IPS DF 6.9 (cell line): ENCODE measurements at regions not wholly inside any gene's neighbourhood (a gene's known extent, or its start where the extent isn't known, plus 50 kb on each side); places are given as distances from the start of the nearest gene placed in this dataset.

ENCODE experiments used
- DNase-seq: peaks from one replicate; pipeline ENCODE4 v3.0.0-alpha.2; 2013; ENCODE audit warnings: low read depth, low spot score
- H3K27ac ChIP-seq: one replicate; pipeline ENCODE4 v1.5.1; 2013; ENCODE audit warnings: low read length, control low read depth
- H3K27me3 ChIP-seq: 2 replicates; pipeline ENCODE4 v1.6.1; 2013; ENCODE audit warnings: mild to moderate bottlenecking, low read length; ENCODE audit not compliant: control insufficient read depth, insufficient read depth
- H3K36me3 ChIP-seq: 2 replicates; pipeline ENCODE4 v1.6.1; 2013; ENCODE audit warnings: low read length; ENCODE audit not compliant: control insufficient read depth, insufficient read depth
- H3K4me1 ChIP-seq: 2 replicates; pipeline ENCODE4 v1.6.1; 2013; ENCODE audit warnings: low read length; ENCODE audit not compliant: control insufficient read depth, insufficient read depth
- H3K4me3 ChIP-seq: 2 replicates; pipeline ENCODE4 v1.5.1; 2013; ENCODE audit warnings: mild to moderate bottlenecking, low read length
- H3K9me3 ChIP-seq: 2 replicates; pipeline ENCODE4 v1.6.1; 2013; ENCODE audit warnings: low read length, inconsistent platforms; ENCODE audit not compliant: control insufficient read depth, insufficient read depth
- WGBS: extraction: QIAGEN DNeasy Blood & Tissue Kit; methylation state at CpG from one replicate; pipeline ENCODE4 v1.1.7; 2013; ENCODE audit warnings: mixed read lengths, missing lambda C conversion rate; ENCODE audit not compliant: insufficient read length, insufficient coverage; 5-methylcytosine and 5-hydroxymethylcytosine counted together

DNA sequence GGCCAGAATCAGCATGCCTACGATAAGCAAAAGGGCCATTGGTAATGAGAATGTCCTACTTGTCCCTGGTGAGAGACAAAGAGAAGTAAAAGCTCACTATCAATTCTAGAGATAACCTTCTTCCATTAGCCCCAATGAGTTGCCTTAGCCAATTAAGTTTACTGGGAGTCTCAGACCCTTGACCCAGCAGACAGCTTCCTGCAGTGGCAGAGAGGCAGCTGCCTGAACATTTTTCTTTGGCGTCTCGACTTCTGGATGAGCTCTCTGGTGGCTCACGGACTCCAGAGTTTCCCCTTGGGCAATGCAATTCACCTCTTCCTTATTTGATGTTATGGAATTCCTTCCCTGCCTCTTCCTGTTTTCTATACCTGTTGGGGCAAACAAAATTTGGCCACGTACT, 1034.4 kb downstream of the NAALADL2 start:
- no peaks in the 10 kb centered on the region for H3K4me1 ChIP-seq
- no peak overlapping the region for H3K27ac ChIP-seq
- H3K36me3 ChIP-seq = no peaks in the 10 kb centered on the region
- H3K4me3 ChIP-seq = no peak overlapping the region
- DNase-seq = no peak
- H3K9me3 ChIP-seq = no peaks in the 10 kb centered on the region
- no peaks in the 10 kb centered on the region for H3K27me3 ChIP-seq
- WGBS = no CpG with 5 or more reads among the region's 5 CpGs

DNA sequence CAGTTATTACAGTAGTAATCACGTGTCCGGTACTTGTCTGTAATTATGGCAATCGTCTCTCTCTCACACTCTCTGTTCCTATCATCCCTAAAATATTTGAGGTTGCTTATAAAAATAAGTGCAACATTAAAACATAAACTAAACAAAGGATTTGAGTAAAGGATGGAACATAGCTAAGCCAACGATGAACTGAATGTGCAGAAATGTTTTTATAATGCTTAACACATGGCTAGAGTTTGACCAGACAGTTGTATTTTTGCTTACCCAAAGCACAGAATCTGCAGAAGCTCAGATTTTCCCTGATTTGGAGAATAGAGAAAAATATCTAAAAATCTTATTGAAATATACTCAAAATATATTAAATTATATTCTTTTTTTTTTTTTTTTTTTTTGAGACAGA, 1030.9 kb downstream of the NAALADL2 start:
- Histone ChIP-seq H3K36me3 (no peaks in the 10 kb centered on the region), H3K27ac (no peak overlapping the region), H3K4me1 (no peaks in the 10 kb centered on the region), H3K4me3 (no peak overlapping the region), H3K9me3 (no peaks in the 10 kb centered on the region), H3K27me3 (no peaks in the 10 kb centered on the region)
- WGBS = no CpG with 5 or more reads among the region's 4 CpGs
- no peak for DNase-seq

DNA sequence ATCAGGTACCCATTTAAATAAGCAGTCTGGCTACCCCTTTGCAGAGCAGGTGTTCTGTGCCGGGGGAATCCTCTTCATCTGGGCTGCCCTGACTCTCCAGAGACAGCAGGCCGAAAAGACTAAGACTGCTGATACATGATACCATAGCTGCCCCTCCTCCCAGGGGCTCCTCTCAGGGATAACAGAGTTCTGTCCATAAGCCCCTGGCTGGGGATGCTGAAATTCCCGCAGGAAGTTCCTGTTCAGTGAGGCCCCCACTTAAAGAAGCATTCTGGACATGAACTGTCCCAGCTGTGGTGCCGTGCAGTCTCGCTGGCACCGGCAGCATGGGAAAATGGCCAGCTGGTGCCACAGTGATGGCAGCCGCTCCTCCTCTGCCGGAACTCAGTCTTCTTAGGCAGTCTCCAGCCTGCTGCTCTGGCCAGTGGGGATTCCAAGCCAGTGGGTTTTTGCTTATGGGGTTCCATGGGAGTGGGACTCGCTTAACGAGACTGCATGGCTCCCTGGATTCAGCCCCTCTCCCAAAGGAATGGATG, 1026.2 kb downstream of the NAALADL2 start:
- WGBS = no CpG with 5 or more reads among the region's 10 CpGs
- H3K4me3 ChIP-seq = no peak overlapping the region
- H3K9me3 ChIP-seq = no peaks in the 10 kb centered on the region
- no peaks in the 10 kb centered on the region for H3K36me3 ChIP-seq
- no peak overlapping the region for H3K27ac ChIP-seq
- DNase-seq = no peak
- no peaks in the 10 kb centered on the region for H3K4me1 ChIP-seq
- no peaks in the 10 kb centered on the region for H3K27me3 ChIP-seq

DNA sequence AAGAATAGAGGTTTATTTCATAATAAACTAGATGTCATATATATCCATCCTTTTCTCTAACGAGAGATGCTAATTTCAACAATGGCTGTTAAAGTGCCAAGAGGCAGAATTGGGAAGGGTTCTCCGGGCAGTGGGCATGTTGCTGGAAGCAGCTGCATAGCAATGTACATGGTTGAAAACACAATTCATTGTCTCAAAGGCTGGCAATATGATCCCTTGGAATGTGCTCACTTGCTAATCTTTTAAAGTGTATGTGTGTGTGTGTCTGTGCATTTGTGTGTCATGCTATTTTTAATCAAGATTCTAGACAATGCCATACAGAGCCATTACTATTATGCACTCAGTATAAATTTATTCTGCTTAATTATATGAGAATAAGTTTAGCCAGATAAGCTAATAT, 1020.3 kb downstream of the NAALADL2 start:
- WGBS = no CpG with 5 or more reads among the region's 2 CpGs

DNA sequence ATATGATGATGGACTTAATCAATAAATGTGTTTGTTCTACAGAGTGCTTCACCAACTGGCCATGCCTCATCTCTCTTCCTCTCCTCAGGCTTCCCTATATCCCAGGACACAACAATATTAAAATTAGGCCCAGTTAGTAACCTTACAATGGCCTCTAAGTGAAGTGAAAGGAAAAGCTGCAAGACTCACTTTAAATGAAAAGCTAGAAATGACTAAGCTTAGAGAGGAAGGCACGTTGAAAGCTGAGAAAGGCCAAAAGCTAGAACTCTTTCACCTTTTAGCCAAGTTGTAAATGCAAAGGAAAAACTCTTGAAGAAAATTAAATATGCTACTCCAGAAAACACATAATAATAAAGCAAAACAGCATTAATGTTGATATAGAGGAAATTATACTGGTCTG, 1010.3 kb downstream of the NAALADL2 start:
- no peak for DNase-seq
- no CpG with 5 or more reads among the region's 1 CpG for WGBS
- H3K27ac ChIP-seq = no peak overlapping the region
- H3K9me3 ChIP-seq = no peaks in the 10 kb centered on the region
- no peaks in the 10 kb centered on the region for H3K36me3 ChIP-seq
- H3K4me1 ChIP-seq = no peaks in the 10 kb centered on the region
- no peaks in the 10 kb centered on the region for H3K27me3 ChIP-seq
- H3K4me3 ChIP-seq = no peak overlapping the region

More for the DNA sequence above, 1020.3 kb downstream of the NAALADL2 start:
- Histone ChIP-seq H3K4me3 (no peak overlapping the region), H3K27ac (no peak overlapping the region), H3K9me3 (no peaks in the 10 kb centered on the region), H3K4me1 (no peaks in the 10 kb centered on the region), H3K27me3 (no peaks in the 10 kb centered on the region), H3K36me3 (no peaks in the 10 kb centered on the region)
- DNase-seq = no peak

DNA sequence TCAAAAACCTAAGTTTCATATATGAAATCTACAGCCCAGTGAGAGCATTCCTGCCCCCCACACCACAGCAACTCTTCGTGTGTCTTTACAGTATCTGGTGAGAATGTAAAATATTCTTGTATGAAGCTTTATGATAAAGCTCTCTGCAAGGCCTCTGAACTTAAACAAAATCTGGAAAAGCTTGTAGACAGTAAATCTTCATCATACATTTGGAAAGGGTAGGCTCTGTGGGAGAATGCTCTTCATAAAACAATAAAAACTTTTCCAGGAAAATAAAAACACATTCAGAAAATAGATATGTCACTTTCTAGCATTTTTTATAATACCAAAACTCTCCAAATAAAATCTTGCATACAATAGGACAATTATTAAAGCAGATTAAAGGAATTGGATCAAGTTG, 1009.5 kb downstream of the NAALADL2 start:
- no peaks in the 10 kb centered on the region for H3K36me3 ChIP-seq
- H3K27ac ChIP-seq = no peak overlapping the region
- H3K4me1 ChIP-seq = no peaks in the 10 kb centered on the region
- no peaks in the 10 kb centered on the region for H3K27me3 ChIP-seq
- H3K4me3 ChIP-seq = no peak overlapping the region
- no peaks in the 10 kb centered on the region for H3K9me3 ChIP-seq
- no CpG with 5 or more reads among the region's 1 CpG for WGBS
- DNase-seq = no peak

DNA sequence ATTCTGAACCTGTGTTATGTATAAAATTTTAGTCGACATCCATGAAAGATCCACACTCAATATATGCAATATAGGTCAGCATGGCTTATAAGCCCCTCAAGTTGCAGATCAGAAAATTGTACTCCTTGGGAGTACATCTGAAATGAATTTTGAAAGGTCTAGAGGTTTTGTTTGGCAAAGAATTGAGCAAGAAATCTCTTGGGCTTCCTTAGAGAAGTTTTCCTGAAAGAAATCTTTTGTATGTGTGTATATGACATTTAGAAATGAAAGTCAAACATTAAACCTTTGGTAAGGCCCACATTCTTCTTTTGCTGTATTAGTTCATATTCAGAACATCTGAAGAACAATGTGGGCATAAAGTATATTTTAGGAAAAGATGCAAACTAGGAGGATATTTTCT, 1006.6 kb downstream of the NAALADL2 start:
- no CpG with 5 or more reads among the region's 1 CpG for WGBS
- H3K4me3 ChIP-seq = no peak overlapping the region
- H3K36me3 ChIP-seq = no peaks in the 10 kb centered on the region
- DNase-seq = no peak
- no peaks in the 10 kb centered on the region for H3K9me3 ChIP-seq
- H3K27ac ChIP-seq = no peak overlapping the region
- H3K4me1 ChIP-seq = no peaks in the 10 kb centered on the region
- H3K27me3 ChIP-seq = no peaks in the 10 kb centered on the region

DNA sequence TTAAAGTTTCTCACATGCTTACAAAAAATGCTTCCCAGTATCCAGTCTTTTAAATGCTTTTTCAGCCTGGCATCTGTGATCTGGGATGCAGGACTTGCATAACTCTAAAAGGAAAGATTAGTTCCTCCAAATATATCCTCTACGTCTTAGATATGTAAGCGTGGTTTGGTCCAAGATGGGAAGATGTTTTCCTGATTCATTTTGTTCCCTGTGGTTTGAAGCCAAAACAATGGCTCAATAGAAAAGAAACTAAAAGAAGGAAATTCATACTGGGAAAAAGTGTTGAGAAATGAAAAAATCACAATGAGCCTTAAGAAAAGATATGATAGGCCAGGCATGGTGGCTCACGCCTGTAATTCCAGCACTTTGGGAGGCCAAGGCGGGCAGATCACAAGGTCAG, 1002.8 kb downstream of the NAALADL2 start:
- Histone ChIP-seq H3K27ac (no peak overlapping the region), H3K4me1 (no peaks in the 10 kb centered on the region), H3K9me3 (no peaks in the 10 kb centered on the region), H3K36me3 (no peaks in the 10 kb centered on the region), H3K4me3 (no peak overlapping the region), H3K27me3 (no peaks in the 10 kb centered on the region)
- WGBS = no CpG with 5 or more reads among the region's 4 CpGs
- no peak for DNase-seq
